ENCODE measurements at regions not wholly inside any gene's neighbourhood (a gene's known extent, or its start where the extent isn't known, plus 50 kb on each side); places are given as distances from the start of the nearest gene placed in this dataset.

DNA sequence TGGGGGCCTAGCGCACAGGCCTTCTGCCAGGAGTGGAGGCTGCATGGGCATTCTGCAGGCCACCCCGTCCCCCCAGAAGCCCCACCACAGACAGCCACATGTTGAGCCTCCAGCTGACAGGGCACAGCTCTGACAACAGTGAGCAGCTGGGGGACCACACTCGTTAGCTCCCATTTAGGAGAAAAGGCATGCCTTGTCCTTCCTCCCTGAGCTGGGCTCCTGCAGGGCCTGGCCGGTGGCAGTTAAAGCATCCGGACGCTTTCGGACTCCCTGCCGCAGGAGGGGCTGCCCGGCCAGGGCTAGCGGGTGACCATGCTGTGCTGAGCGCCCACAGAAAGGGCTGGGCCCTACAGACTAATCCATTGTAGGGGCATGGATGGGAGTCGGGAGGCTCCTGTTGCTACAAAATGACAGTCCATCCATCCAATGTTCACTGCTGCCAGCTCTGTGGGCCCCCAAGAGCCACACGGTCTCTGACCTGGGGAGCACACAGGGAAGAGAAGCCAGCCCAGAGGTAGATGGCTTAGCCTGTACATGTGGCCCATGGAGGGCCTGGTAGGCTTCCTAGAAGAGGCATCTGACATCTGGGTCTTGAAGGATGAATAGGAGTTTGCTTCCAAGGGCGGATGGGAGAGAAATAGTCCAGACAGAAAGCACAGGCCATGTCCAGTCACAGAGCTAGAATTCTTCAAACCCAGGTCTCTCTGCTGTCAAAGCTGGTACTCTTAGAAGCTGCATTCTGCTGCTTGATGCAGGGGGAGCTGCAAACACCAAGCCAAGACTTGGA is 116.5 kb upstream of the VSTM2B start:
- Mint-ChIP-seq H3K4me3 (no peak overlapping the region), H3K9me3 (no peaks in the 10 kb centered on the region), H3K36me3 (ENCODE audit: low read depth) (no peaks in the 10 kb centered on the region), H3K4me1 (peaks cover 49% of the 10 kb centered on the region), H3K27ac (no peak overlapping the region), H3K27me3 (ENCODE audit: low read depth, poor library complexity) (peaks cover 14% of the 10 kb centered on the region)
- TF ChIP-seq, protein P1, sequence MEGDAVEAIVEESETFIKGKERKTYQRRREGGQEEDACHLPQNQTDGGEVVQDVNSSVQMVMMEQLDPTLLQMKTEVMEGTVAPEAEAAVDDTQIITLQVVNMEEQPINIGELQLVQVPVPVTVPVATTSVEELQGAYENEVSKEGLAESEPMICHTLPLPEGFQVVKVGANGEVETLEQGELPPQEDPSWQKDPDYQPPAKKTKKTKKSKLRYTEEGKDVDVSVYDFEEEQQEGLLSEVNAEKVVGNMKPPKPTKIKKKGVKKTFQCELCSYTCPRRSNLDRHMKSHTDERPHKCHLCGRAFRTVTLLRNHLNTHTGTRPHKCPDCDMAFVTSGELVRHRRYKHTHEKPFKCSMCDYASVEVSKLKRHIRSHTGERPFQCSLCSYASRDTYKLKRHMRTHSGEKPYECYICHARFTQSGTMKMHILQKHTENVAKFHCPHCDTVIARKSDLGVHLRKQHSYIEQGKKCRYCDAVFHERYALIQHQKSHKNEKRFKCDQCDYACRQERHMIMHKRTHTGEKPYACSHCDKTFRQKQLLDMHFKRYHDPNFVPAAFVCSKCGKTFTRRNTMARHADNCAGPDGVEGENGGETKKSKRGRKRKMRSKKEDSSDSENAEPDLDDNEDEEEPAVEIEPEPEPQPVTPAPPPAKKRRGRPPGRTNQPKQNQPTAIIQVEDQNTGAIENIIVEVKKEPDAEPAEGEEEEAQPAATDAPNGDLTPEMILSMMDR (IDR thresholded peaks at IDR 0.05) = no peak
- no peak for DNase-seq

DNA sequence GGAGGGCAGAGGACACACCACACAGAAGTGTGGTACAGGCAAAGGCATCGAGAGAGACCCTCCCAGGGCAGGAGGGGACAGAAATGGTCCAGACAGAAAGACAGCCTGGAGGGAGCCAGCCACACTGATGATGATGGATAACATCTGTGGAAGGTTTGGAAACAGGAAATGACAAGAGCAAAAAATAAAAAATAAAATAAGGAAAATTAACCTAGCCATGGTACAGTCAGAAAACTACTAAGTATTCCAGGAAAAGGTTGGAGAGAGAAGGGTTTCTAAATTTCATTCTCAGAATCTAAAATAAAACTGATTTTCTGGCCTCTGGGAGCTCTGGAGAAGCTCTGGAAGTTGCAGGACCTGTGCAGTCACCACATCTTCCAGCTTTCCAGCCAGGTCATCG is 115.2 kb upstream of the VSTM2B start:
- peaks cover 36% of the 10 kb centered on the region for H3K4me1 Mint-ChIP-seq
- peaks cover 14% of the 10 kb centered on the region for H3K27me3 Mint-ChIP-seq (ENCODE audit: low read depth, poor library complexity)
- H3K9me3 Mint-ChIP-seq = no peaks in the 10 kb centered on the region
- no peak for DNase-seq
- TF ChIP-seq, protein P1 (IDR thresholded peaks at IDR 0.05) = no peak
- H3K4me3 Mint-ChIP-seq = no peak overlapping the region
- no peaks in the 10 kb centered on the region for H3K36me3 Mint-ChIP-seq (ENCODE audit: low read depth)
- peak overlapping the region; percentile 82 for H3K27ac Mint-ChIP-seq

DNA sequence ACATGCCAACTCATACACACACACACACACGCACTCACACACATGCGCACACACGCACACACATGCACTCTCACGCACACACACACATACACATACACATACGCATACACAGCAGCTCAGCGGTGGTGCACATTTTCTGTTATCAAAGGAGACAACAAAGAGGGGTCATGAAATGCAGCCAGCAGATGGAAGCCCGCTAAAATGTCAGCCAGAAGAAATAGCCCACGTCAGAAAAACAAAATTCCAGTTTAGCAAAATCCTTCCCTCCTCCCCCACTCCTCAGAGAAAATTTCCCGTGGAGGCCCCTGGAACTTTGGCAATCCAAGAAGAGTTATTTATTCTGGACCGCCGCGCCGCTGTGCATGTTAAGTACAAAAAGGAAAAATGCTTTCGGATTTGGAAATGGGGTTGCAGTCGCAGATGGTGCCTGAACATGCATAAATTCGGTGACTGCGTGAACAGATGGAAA is 114.6 kb upstream of the VSTM2B start:
- peaks cover 31% of the 10 kb centered on the region for H3K4me1 Mint-ChIP-seq
- no peak for DNase-seq
- no peaks in the 10 kb centered on the region for H3K9me3 Mint-ChIP-seq
- TF ChIP-seq, protein P1 (IDR thresholded peaks at IDR 0.05) = no peak
- H3K27me3 Mint-ChIP-seq (ENCODE audit: low read depth, poor library complexity) = peaks cover 16% of the 10 kb centered on the region
- peak overlapping the region; percentile 72 for H3K27ac Mint-ChIP-seq
- H3K4me3 Mint-ChIP-seq = no peak overlapping the region
- no peaks in the 10 kb centered on the region for H3K36me3 Mint-ChIP-seq (ENCODE audit: low read depth)

DNA sequence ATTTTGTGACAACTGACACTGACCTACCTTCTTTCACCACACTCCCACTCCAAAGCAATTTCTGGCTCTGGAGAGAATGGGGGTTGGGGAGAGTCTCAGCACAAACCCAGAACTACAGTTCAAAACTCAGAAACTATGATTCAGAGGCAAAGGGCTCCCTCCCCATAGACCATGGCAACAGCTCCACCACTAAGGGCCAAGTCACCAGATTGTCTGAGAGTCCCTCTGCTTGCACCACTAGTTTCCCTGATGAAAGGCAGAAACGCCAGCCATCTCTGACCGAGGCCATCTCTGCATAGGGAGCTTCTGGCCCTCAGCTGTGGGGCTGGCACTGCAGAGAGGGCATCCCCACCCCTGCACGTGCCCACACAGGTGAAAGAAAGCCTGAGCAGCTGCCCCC is 112.4 kb upstream of the VSTM2B start:
- H3K4me3 Mint-ChIP-seq = no peak overlapping the region

DNA sequence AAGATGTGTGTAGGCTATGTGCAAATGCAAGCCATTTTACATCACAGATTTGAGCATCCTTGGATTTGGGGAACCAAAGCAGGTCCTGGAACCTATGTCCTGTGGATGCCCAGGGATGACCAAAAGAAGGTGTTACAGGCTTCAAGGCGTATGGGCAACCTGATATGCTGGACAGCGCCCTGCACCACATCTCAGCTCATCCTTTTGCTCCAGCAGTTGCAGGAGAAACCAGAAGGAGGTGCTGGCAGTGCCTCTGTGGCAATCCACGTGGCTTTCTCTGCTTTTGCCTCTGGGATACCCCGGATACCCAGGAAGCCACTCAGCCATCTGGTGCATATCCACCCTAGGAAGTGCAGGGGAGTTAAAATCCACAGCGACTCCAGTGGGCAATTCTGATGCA is 110.3 kb upstream of the VSTM2B start:
- no peaks in the 10 kb centered on the region for H3K9me3 Mint-ChIP-seq
- peaks cover 10% of the 10 kb centered on the region for H3K27me3 Mint-ChIP-seq (ENCODE audit: low read depth, poor library complexity)
- no peaks in the 10 kb centered on the region for H3K36me3 Mint-ChIP-seq (ENCODE audit: low read depth)
- no peak overlapping the region for H3K27ac Mint-ChIP-seq
- H3K4me3 Mint-ChIP-seq = no peak overlapping the region
- H3K4me1 Mint-ChIP-seq = peaks cover 19% of the 10 kb centered on the region
- no peak for DNase-seq
- TF ChIP-seq, protein P1 (IDR thresholded peaks at IDR 0.05) = no peak

More for the DNA sequence above, 112.4 kb upstream of the VSTM2B start:
- DNase-seq = no peak
- TF ChIP-seq, protein P1 (IDR thresholded peaks at IDR 0.05) = no peak
- H3K4me1 Mint-ChIP-seq = peaks cover 30% of the 10 kb centered on the region
- H3K9me3 Mint-ChIP-seq = no peaks in the 10 kb centered on the region
- H3K36me3 Mint-ChIP-seq (ENCODE audit: low read depth) = no peaks in the 10 kb centered on the region
- H3K27ac Mint-ChIP-seq = no peak overlapping the region
- peaks cover 13% of the 10 kb centered on the region for H3K27me3 Mint-ChIP-seq (ENCODE audit: low read depth, poor library complexity)

DNA sequence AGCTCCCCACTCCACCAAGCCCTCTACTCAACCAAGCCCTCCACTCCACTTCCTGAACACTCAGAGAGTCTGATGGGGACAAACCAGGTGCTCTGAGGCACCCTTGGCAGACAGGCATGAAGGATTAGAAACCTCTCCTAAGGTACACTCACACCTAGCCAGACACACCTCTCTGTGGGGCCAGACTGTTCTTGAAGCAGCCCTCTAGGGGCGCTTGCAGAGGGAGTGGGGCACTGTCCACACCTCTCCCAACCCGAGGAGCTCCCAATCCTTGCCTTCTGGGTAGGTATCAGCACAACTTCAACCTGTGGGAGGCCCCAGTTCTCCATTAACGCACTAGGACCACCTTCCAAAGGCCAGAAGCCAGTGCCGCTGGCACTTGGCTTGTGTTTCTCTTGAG is 108.7 kb upstream of the VSTM2B start:
- Mint-ChIP-seq H3K27ac (no peak overlapping the region), H3K4me3 (no peak overlapping the region)
- TF ChIP-seq, protein P1 (IDR thresholded peaks at IDR 0.05) = no peak

More for the DNA sequence above, 108.7 kb upstream of the VSTM2B start:
- DNase-seq = no peak
- peaks cover 17% of the 10 kb centered on the region for H3K4me1 Mint-ChIP-seq
- H3K27me3 Mint-ChIP-seq (ENCODE audit: low read depth, poor library complexity) = peaks cover 7% of the 10 kb centered on the region
- H3K36me3 Mint-ChIP-seq (ENCODE audit: low read depth) = no peaks in the 10 kb centered on the region
- no peaks in the 10 kb centered on the region for H3K9me3 Mint-ChIP-seq

Measured in nephron progenitor cell (in vitro differentiated cells).